HCT116 (cell line): ENCODE measurements at regions not wholly inside any gene's neighbourhood (a gene's known extent, or its start where the extent isn't known, plus 50 kb on each side); places are given as distances from the start of the nearest gene placed in this dataset.

Experiments used
- POLR2A ChIP-seq: IDR thresholded peaks from 2 replicates; pipeline ENCODE4 v1.7.0; 2011; ENCODE audit warnings: borderline replicate concordance; ENCODE audit not compliant: insufficient read depth, insufficient read length; ENCODE audit errors: extremely low read depth
- TF ChIP-seq, protein P1 (sequence below), 3 experiments: fragments of 200-600 bp in 1 of 3; sonication (generic) in 1 of 3; IDR thresholded peaks in 2 of 3; conservative IDR thresholded peaks in 1 of 3; 2 replicates each; pipeline ENCODE4 v1.5.1; 2012 to 2017; ENCODE audit warnings: low read depth in 2 of 3, low read length in 2 of 3, antibody characterized with exemption in 1 of 3, borderline replicate concordance in 1 of 3, control low read depth in 1 of 3, mild to moderate bottlenecking in 1 of 3, mixed read lengths in 1 of 3, mixed run types in 1 of 3, moderate library complexity in 1 of 3; ENCODE audit not compliant: insufficient read depth in 1 of 3
- TF ChIP-seq, protein P2 (sequence below): IDR thresholded peaks from 2 replicates; pipeline ENCODE4 v1.6.1; 2012

DNA sequence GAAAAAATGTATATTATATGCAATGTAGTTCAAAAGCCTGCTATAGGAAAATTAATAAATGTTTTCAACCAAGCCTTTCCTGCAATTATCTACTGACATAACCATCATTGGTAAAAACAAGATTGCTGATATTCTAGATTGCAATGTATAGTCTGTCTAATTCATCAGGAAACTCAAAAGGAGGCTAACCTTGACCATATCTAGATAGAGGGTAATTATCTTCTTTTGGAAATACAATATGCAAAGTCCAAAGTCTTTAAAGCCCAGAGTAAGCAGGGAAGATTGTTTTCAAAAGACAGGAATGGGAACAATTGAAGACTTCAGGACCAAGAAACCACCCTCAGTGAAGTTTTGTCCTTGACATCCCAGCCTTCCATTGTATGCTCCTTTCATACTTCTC lies 123.1 kb upstream of the GLRA2 start:
- TF ChIP-seq, protein P1, sequence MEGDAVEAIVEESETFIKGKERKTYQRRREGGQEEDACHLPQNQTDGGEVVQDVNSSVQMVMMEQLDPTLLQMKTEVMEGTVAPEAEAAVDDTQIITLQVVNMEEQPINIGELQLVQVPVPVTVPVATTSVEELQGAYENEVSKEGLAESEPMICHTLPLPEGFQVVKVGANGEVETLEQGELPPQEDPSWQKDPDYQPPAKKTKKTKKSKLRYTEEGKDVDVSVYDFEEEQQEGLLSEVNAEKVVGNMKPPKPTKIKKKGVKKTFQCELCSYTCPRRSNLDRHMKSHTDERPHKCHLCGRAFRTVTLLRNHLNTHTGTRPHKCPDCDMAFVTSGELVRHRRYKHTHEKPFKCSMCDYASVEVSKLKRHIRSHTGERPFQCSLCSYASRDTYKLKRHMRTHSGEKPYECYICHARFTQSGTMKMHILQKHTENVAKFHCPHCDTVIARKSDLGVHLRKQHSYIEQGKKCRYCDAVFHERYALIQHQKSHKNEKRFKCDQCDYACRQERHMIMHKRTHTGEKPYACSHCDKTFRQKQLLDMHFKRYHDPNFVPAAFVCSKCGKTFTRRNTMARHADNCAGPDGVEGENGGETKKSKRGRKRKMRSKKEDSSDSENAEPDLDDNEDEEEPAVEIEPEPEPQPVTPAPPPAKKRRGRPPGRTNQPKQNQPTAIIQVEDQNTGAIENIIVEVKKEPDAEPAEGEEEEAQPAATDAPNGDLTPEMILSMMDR (IDR thresholded peaks at IDR 0.05 in 2 of 3, conservative IDR thresholded peaks at IDR 0.05 in 1 of 3; ENCODE audit: borderline replicate concordance in 1 of 3, insufficient read depth in 1 of 3, low read depth in 2 of 3, low read length in 2 of 3) = no peak
- no peak for TF ChIP-seq POLR2A
- TF ChIP-seq, protein P2, sequence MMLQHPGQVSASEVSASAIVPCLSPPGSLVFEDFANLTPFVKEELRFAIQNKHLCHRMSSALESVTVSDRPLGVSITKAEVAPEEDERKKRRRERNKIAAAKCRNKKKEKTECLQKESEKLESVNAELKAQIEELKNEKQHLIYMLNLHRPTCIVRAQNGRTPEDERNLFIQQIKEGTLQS = no peak
